ENCODE measurements at regions not wholly inside any gene's neighbourhood (a gene's known extent, or its start where the extent isn't known, plus 50 kb on each side); places are given as distances from the start of the nearest gene placed in this dataset.

GRCh38 chr11:100576718-100577021, 110.4 kb upstream of the ARHGAP42 start:
- Histone ChIP-seq H3K4me1 (ENCODE audit: control insufficient read depth, extremely low read depth, insufficient read depth, low read length) (peaks cover 2% of the 10 kb centered on the region), H3K4me3 (replicated peaks in 1 of 4; ENCODE audit: control extremely low read depth in 1 of 4, insufficient read depth in 1 of 4, low read depth in 3 of 4, low read length in 4 of 4) (no peak overlapping the region), H3K9me3 (ENCODE audit: control insufficient read depth, insufficient read depth, low read depth, low read length) (no peaks in the 10 kb centered on the region), H2AFZ (ENCODE audit: low read length) (no peak overlapping the region), H3K27me3 (ENCODE audit: control insufficient read depth, insufficient read depth, low read length) (no peaks in the 10 kb centered on the region), H3K79me2 (ENCODE audit: control insufficient read depth, insufficient read depth, low read length) (no peaks in the 10 kb centered on the region), H3K4me2 (ENCODE audit: extremely low read depth, insufficient read depth, low read length) (no peak overlapping the region), H3K36me3 (ENCODE audit: control insufficient read depth, insufficient read depth, low read length) (no peaks in the 10 kb centered on the region), H4K20me1 (ENCODE audit: control insufficient read depth, extremely low read depth, insufficient read depth, low read length) (no peaks in the 10 kb centered on the region), H3K27ac (ENCODE audit: insufficient read depth, low read length) (no peak overlapping the region), H3K9ac (ENCODE audit: insufficient read depth, low read length) (no peak overlapping the region)
- no peak for DNase-seq (ENCODE audit: low read depth in 2 of 2)
- TF ChIP-seq CTCF (conservative IDR thresholded peaks at IDR 0.05 in 1 of 2, IDR thresholded peaks at IDR 0.05 in 1 of 2; ENCODE audit: low read depth in 1 of 2, low read length in 2 of 2) (no peak), EZH2 (IDR thresholded peaks at IDR 0.05; ENCODE audit: low read length, missing control alignments) (no peak)

- H3K9ac ChIP-seq (ENCODE audit: insufficient read depth, low read length), result no peak overlapping the region
Observed at GRCh38 chr11:100578831-100579311, 108.2 kb upstream of the ARHGAP42 start.

GRCh38 chr11:100581318-100581717, 105.8 kb upstream of the ARHGAP42 start:
- TF ChIP-seq EZH2 (IDR thresholded peaks at IDR 0.05; ENCODE audit: low read length, missing control alignments) (no peak), CTCF (conservative IDR thresholded peaks at IDR 0.05 in 1 of 2, IDR thresholded peaks at IDR 0.05 in 1 of 2; ENCODE audit: low read depth in 1 of 2, low read length in 2 of 2) (no peak)
- Histone ChIP-seq H4K20me1 (ENCODE audit: control insufficient read depth, extremely low read depth, insufficient read depth, low read length) (no peaks in the 10 kb centered on the region), H3K4me1 (ENCODE audit: control insufficient read depth, extremely low read depth, insufficient read depth, low read length) (peaks cover 2% of the 10 kb centered on the region), H3K4me3 (replicated peaks in 1 of 4; ENCODE audit: control extremely low read depth in 1 of 4, insufficient read depth in 1 of 4, low read depth in 3 of 4, low read length in 4 of 4) (no peak overlapping the region), H3K36me3 (ENCODE audit: control insufficient read depth, insufficient read depth, low read length) (no peaks in the 10 kb centered on the region), H3K9ac (ENCODE audit: insufficient read depth, low read length) (no peak overlapping the region), H3K79me2 (ENCODE audit: control insufficient read depth, insufficient read depth, low read length) (no peaks in the 10 kb centered on the region), H3K9me3 (ENCODE audit: control insufficient read depth, insufficient read depth, low read depth, low read length) (no peaks in the 10 kb centered on the region), H2AFZ (ENCODE audit: low read length) (no peak overlapping the region), H3K27ac (ENCODE audit: insufficient read depth, low read length) (no peak overlapping the region), H3K27me3 (ENCODE audit: control insufficient read depth, insufficient read depth, low read length) (no peaks in the 10 kb centered on the region), H3K4me2 (ENCODE audit: extremely low read depth, insufficient read depth, low read length) (no peak overlapping the region)
- no peak for DNase-seq (ENCODE audit: low read depth in 2 of 2)

More at GRCh38 chr11:100578831-100579311, 108.2 kb upstream of the ARHGAP42 start:
- Histone ChIP-seq H3K4me3 (replicated peaks in 1 of 4; ENCODE audit: control extremely low read depth in 1 of 4, insufficient read depth in 1 of 4, low read depth in 3 of 4, low read length in 4 of 4) (no peak overlapping the region), H3K79me2 (ENCODE audit: control insufficient read depth, insufficient read depth, low read length) (no peaks in the 10 kb centered on the region), H3K27me3 (ENCODE audit: control insufficient read depth, insufficient read depth, low read length) (no peaks in the 10 kb centered on the region), H3K9me3 (ENCODE audit: control insufficient read depth, insufficient read depth, low read depth, low read length) (no peaks in the 10 kb centered on the region), H3K4me1 (ENCODE audit: control insufficient read depth, extremely low read depth, insufficient read depth, low read length) (peaks cover 2% of the 10 kb centered on the region), H4K20me1 (ENCODE audit: control insufficient read depth, extremely low read depth, insufficient read depth, low read length) (no peaks in the 10 kb centered on the region), H3K4me2 (ENCODE audit: extremely low read depth, insufficient read depth, low read length) (no peak overlapping the region), H3K27ac (ENCODE audit: insufficient read depth, low read length) (no peak overlapping the region), H2AFZ (ENCODE audit: low read length) (no peak overlapping the region), H3K36me3 (ENCODE audit: control insufficient read depth, insufficient read depth, low read length) (no peaks in the 10 kb centered on the region)
- peak; percentile 70 to 83 for DNase-seq (ENCODE audit: low read depth in 2 of 2)
- TF ChIP-seq EZH2 (IDR thresholded peaks at IDR 0.05; ENCODE audit: low read length, missing control alignments) (no peak), CTCF (conservative IDR thresholded peaks at IDR 0.05 in 1 of 2, IDR thresholded peaks at IDR 0.05 in 1 of 2; ENCODE audit: low read depth in 1 of 2, low read length in 2 of 2) (no peak)
